GM18858 (cell line): ENCODE measurements at regions not wholly inside any gene's neighbourhood (a gene's known extent, or its start where the extent isn't known, plus 50 kb on each side); places are given as distances from the start of the nearest gene placed in this dataset.
A peak's percentile ranks its signal among the peaks of the same experiment; 100 is the strongest.

Experiments used
- ATAC-seq: cut with Tn5 transposase; IDR thresholded peaks from one replicate; pipeline ENCODE4 v1.9.1; 2021; ENCODE audit not compliant: unreplicated experiment

DNA sequence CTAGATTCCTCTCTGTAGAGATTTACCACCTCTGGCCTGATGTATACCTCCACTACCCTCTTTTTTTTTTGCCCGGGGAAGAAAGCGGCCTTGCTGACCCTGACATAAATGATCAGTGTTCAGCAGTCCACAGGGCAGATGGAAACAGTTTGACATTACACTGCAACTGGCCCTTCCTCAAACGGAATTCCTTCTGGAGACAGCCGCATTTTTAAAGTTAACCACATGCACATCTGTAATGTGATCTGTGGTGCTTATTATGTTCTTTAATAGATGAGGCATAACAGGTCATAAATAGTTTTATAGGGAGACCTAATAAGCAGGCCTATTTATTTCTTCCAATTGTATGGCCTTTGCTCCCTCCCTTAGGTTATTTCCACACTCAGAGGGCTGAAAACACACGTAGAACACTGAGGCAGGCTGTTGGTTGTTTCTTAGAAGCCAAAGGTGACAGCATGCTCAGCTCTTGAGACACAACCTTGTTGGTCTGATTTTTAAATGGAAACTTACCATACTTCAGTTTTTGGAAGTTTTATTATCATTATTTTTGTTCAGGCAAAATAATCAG, 84.0 kb upstream of the APC start:
- no peak for ATAC-seq

DNA sequence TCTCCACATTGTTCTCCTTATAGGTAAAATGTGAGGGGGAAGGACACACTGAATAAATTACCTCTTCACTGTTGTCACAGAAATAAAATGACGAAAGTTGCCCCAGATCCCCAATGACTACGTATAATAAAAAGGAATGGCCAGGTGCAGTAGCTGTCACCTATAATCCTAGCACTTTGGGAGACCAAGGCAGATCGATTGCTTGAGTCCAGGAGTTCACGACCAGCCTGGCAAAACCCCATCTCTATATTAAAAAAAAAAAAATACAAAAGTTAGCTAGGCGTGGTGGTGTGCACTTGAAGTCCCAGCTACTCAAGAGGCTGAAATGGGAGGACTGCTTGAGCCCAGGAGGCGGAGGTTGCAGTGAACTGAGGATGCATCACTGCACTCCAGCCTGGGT, 82.2 kb upstream of the APC start:
- ATAC-seq = no peak

DNA sequence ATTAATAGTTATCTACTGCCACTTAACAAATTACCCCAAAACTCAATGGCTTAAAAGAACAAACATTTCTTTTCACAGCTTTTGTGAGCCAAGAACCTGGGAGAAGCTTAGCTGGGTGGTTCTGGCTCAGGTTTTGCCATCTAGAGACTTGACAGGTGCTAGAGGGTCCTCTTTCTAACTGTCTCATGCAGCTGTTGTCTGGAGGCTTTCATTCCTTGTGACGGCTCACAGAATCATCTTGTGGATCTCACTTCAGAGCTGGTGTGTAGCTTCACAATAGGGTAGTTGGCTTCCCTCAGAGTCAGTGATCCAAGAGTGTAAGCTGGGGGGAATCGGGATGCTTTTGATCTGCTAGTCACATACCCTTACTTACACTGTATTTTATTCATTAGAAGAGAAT, 81.2 kb upstream of the APC start:
- no peak for ATAC-seq

DNA sequence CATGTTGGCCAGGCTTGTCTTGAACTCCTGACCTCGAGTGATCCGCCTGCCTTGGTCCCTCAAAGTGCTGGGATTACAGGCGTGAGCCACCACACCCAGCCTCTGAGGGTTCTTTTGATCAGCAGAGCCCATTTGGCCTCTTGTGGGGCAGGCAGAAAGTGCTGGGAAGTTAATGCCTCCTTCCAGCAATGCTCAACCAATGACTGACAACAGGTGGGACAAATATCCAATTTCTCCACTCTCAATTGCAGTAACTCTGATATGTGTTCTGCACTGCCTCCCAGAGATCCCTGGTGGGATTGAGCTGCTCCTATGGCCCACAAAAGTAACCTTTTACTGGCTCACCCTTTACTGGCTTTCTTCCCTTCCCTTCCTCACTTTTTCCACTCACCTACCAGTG, 79.9 kb upstream of the APC start:
- no peak for ATAC-seq

DNA sequence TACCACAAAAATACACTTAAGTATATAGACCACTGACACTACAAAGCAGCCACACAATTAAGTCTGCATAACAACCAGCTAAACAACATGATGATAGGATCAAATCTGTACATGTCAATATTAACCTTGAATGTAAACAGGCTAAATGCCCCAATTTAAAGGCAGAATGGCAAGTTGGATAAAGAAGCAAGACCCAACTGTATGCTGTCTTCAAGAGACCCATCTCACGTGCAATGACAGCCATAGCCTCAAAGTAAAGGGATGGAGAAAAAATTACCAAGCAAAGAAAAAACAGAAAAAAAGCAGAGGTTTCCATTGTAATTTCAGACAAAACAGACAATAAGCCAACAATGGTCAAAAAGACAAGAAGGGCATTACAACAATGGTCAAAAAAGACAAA, 77.3 kb upstream of the APC start:
- no peak for ATAC-seq

DNA sequence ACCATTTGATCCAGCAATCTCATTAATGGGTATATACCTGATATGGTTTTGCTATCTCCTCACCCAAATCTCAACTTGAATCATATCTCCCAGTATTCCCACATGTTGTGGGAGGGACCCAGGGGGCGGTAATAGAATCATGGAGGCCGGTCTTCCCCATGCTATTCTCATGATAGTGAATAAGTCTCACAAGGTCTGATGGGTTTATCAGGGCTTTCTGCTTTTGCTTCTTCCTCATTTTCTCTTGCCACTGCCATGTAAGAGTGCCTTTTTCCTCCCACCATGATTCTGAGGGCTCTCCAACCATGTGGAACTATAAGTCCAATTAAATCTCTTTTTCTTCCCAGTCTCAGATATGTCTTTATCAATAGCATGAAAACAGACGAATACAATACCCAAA, 74.5 kb upstream of the APC start:
- no peak for ATAC-seq

DNA sequence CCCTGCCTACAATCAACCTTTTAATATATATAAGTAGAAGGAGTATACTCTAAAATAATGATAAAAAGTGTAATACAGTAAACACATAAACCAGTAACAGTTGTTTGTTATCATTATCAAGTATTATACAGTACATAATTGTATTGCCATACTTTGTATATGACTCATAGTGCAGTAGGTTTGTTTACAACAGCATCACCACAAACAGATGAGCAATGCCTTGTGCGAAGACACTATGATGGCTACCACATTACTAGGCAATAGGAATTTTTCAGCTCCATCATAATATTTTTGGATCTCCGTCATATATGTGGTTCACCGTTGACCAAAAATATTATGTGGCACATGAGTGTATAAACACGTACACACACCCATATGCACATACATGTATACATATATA, 69.7 kb upstream of the APC start:
- ATAC-seq = no peak

DNA sequence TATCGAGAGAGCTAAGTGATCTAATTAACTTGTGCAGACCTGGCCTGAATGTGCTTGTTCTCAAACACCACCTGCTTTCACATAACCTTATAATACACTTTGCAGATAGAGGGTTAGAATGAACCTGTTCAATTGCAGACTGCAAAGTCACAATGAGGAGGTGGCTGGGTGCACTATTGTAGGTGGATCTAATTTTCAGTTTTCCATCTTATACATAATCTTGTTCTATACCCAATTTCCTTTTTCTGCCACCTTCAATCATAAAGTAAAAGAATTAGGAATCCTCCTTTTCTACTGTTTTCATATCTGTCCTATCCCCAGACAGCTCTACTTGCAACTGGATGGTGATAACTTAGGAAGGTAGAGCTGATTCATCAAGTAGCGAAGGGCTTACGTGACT, 68.8 kb upstream of the APC start:
- ATAC-seq = no peak

DNA sequence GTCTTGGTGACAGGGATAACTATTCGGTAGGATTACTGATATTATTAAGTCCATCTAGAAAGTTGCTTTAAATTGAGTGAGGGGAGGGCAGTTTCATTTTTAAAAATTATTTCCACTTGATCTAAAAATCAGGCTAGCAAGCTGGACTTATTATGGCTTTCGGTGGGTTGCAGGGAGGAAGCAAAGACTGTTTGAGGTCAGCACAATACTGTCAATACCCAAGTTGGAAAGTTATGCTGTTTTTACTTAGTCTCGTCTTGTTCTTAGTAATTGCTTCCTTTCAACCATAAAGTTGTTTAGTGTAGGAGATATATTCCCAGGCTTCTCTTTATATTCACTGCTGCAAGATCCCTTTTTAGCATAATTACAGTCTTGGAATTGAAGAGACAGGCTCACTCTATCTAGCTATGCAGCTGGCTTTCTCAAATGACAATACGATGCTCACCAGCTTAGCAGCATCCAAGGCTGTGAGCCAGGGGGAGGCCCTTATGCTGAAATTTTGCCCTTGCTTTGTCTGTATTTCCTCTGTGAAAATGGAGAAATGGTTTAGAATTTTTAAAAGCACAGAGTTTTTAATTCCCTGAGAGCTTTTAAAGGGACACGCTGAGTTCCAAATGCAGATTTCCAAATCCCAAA, 68.2 kb upstream of the APC start:
- no peak for ATAC-seq

DNA sequence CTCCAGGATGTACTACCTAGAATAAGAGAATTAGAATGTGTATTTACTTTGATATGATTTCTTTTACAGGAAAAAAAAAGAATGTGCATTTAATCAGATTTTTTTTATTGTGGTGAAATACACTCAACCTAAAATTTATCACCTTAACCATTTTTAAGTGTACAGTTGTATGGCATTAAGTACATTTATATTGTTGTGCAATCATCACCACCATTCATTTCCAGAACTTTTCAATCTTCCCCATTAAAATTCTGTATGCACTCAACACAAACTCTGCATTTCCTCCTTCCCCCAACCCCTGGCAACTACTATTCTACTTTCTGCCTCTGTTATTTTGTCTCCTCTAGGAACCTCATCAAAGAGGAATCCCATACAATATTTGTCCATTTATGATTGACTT, 66.0 kb upstream of the APC start:
- ATAC-seq = no peak

DNA sequence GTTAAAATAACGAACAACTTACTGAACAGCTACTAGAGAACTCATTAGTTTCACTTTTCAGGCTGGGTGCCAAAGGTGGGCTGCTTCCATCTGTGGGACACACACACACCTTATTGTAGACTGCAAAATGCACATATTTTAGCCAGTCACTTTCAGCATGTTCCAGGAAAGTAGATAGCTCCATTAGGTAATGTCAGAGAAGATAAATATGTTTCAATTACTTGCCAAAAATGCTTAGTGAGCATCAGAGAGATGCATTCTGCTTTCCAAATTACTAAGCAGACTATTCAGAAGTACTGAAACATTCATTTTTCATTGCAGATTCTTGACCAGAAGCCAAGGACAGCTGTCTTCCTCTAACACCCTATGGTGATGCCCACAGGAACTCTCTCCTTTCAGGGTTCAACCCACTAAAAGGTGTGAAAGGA, 56.2 kb upstream of the APC start:
- peak; percentile 76 for ATAC-seq

DNA sequence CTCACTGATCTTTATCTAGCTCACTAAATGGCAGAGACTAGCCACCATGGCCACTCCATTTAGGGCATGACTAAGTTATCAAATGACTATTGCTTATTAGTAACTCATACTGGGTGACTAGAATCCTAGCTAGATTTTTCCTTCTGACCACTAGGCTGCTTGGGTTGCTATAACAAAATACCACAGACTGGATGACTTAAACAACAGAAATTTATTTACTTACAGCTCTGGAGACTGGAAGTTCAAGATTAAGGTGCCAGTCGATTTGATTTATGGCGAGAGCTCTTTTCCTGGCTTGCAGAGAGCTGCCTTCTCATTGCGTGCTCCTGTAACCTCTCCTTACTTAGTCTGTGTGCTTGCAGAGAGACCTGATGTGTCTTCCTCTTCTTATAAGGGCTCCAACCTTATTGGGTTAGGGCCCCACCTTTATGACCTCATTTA, 55.0 kb upstream of the APC start:
- ATAC-seq = no peak

DNA sequence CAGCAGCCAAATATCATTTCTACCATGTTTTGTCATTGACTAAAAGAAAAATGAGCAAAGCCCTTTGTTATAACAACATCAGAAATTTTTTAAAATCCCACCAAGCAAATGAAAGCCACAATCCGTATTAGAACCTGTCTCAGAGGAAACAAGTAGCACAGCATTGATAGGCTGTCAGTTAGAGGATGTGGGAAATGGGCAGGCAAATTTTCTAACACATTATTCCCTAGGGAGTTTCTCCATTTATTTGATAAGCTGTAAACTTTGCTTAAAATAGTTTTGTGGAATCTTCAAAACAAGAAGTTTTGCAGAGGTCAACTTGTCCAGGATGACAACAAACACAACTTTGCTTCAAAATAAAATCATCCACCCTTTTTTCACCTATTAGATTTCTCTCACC, 53.6 kb upstream of the APC start:
- peak; percentile 36 for ATAC-seq

DNA sequence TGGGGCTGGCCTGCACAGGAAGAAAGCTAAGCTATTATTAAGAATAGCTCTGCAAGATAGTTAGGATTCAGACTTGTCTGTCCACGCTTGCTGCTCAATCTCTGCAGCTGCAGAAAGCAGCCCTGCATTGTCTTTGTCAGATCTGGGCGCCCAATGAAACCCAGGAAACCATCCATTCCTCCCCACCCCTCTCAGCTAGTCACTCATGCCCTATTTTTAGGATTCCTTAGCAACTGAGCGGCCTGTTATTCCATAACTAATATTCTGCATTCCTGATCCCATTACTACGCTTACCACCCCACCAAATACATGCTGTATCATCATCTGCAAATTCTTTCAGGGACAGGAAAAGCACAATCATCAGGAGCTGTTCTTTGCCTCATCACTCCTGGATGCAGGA, 52.9 kb upstream of the APC start:
- ATAC-seq = no peak

DNA sequence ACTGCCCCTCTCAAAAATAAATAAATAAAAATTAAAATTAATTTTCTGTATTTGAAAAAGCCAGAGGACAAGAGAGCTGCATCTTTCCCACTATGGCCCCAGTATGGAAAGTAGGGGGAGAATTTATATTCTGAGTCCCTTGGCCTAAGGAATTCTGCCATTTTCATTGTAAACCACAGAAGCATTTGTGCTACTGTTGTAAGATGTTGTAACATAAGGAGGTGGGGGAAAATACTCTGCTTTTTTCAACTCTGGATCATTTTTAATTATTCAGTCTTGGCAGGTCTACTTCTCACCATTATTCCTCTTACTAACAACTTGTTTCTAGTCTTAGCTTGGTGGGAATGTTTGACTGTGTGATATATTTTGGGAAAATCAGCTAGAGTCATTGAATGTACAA, 52.3 kb upstream of the APC start:
- ATAC-seq = no peak

DNA sequence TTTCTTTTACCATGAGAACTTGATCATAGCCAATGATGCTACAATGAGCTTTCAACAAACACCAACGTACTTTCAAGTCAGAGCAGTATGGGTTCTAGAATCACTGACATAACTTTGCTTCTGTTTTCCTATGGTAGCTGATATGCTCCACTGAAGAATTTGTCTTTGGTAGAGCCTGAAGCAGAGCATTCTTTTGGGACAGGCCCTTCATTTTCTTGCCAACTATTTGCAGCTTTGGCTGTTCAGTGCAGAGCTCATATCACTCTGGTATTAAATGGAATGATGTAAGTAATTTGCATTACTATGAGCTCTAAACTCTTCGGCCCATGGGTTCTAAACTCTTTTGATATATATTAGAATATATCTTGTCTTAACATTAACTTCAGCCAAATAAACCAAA, 51.8 kb upstream of the APC start:
- ATAC-seq = no peak

DNA sequence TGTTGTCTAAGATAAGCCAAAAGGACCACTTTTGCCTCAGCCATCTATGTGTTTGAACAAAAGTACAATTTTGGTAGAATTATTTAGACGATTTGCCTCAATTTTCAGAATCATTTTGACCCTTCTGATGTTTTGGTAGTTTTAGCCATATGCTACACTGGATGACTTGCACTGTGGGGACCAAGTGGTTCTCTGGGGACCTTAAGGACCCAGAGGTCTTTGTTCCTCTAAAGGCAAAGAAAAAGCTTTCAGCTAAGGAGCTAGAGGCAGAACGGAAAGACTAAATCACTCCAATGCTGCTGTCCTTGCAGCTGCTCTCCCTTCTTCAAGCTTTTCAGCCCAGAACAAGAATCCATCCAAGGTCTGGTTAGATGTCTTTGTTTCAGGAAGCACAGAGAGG, 51.0 kb upstream of the APC start:
- ATAC-seq = no peak

DNA sequence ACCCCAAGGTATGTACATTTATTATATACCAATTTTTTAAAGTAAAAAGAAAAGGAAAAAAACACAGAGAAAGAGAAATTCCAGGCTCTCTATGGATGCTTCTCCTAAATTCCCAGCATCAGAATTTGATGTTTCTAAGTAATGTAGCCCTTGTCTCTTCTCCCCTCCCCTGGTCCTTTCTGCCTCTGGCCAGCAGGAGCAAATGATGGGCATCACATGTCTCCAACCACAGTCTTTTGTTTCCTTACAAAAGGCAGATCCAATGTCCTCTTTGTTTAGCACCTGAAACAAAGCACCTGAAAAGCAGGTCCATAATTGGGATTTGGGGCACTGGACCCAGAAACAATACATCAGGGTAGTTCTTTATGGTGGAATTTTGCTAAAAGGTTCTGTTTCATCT, 50.4 kb upstream of the APC start:
- ATAC-seq = no peak
